ENCODE measurements at regions not wholly inside any gene's neighbourhood (a gene's known extent, or its start where the extent isn't known, plus 50 kb on each side); places are given as distances from the start of the nearest gene placed in this dataset.
"Not testable (repeated sequence)": the region's sequence is repeated elsewhere in the genome, so short reads cannot be mapped to it uniquely, and the experiment has no call there.

GRCh38 chr14:43492359-43492758 is 1014.7 kb downstream of the FSCB start:
- TF ChIP-seq, protein P1, sequence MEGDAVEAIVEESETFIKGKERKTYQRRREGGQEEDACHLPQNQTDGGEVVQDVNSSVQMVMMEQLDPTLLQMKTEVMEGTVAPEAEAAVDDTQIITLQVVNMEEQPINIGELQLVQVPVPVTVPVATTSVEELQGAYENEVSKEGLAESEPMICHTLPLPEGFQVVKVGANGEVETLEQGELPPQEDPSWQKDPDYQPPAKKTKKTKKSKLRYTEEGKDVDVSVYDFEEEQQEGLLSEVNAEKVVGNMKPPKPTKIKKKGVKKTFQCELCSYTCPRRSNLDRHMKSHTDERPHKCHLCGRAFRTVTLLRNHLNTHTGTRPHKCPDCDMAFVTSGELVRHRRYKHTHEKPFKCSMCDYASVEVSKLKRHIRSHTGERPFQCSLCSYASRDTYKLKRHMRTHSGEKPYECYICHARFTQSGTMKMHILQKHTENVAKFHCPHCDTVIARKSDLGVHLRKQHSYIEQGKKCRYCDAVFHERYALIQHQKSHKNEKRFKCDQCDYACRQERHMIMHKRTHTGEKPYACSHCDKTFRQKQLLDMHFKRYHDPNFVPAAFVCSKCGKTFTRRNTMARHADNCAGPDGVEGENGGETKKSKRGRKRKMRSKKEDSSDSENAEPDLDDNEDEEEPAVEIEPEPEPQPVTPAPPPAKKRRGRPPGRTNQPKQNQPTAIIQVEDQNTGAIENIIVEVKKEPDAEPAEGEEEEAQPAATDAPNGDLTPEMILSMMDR (IDR thresholded peaks at IDR 0.05 in 4 of 5, conservative IDR thresholded peaks at IDR 0.05 in 1 of 5) = not testable (repeated sequence)
- not testable (repeated sequence) for TF ChIP-seq POLR2A (IDR thresholded peaks at IDR 0.05)

Data from gastrocnemius medialis (tissue), 4 donors.